GM12892 (cell line): ENCODE measurements at regions not wholly inside any gene's neighbourhood (a gene's known extent, or its start where the extent isn't known, plus 50 kb on each side); places are given as distances from the start of the nearest gene placed in this dataset.

Experiments
- POLR2A ChIP-seq: IDR thresholded peaks from 2 replicates; pipeline ENCODE4 v1.6.1; 2011; ENCODE audit warnings: low read depth, low read length, control low read depth
- POLR2AphosphoS5 ChIP-seq: IDR thresholded peaks from 2 replicates; pipeline ENCODE4 v1.6.1; 2011; ENCODE audit warnings: low read depth, low read length, control low read depth

DNA sequence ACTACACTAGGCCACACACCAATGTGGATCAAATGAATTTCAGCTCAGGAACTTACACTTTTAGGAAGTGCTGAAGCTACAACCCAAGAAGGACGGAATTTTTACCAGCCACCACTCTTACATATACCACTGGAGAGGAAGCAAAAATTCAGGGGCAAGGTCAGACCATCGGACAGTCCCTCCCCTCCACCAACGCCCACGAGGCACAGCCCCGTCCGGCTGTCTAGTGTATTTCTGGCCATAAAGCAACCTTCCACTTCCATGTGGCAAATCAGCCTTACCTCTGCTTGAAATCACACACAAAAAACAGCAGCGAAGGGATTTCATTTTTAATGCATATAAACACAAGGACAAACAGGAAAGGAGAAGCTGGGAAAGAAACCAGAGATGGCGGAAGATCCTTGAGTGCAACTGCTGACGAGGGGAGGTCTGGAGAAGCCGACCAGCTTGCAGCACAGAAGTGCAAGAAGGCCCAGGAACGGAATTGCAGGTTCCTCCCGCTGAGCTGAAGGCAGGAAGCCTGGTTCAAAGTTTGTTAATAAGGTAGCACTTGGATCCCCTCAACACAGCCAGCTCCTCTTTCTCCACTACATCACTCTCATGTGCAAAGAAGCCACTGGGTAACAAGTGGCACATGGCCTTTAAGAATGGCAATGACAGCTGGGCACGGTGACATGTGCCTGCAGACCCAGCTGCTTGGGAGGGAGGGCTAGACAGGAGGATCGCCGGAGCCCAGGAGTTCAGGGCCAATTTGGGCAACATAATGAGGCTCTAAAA is 71.5 kb downstream of the SHANK2 start:
- TF ChIP-seq POLR2A: no peak
- TF ChIP-seq POLR2AphosphoS5: no peak
